ENCODE measurements at regions not wholly inside any gene's neighbourhood (a gene's known extent, or its start where the extent isn't known, plus 50 kb on each side); places are given as distances from the start of the nearest gene placed in this dataset.
A peak's percentile ranks its signal among the peaks of the same experiment; 100 is the strongest.
"Not testable (repeated sequence)": the region's sequence is repeated elsewhere in the genome, so short reads cannot be mapped to it uniquely, and the experiment has no call there.

- ATAC-seq, result no peak
- DNase-seq (ENCODE audit: low spot score), result no peak
- intact Hi-C loops (cut with DNase I), result no loop called here
Observed at GRCh38 chr3:15896500-15896899, 98.7 kb upstream of the ANKRD28 start.

- intact Hi-C loops (cut with DNase I), result no loop called here
- ATAC-seq (no peak), DNase-seq (ENCODE audit: low spot score) (no peak)
Observed at GRCh38 chr3:15899388-15899787, 101.6 kb upstream of the ANKRD28 start.

- DNase-seq (ENCODE audit: low spot score) (no peak), ATAC-seq (peak; percentile 97)
- intact Hi-C loops (cut with DNase I), result no loop called here
Observed at GRCh38 chr3:15903164-15903563, 105.4 kb upstream of the ANKRD28 start.

- ATAC-seq, result peak; percentile 65
- DNase-seq (ENCODE audit: low spot score), result no peak
- intact Hi-C loops (cut with DNase I), result no loop called here
Observed at GRCh38 chr3:15903759-15904720, 106.3 kb upstream of the ANKRD28 start.

GRCh38 chr3:15905041-15905440 is 107.3 kb upstream of the ANKRD28 start:
- DNase-seq (ENCODE audit: low spot score), result no peak
- intact Hi-C loops (cut with DNase I), result no loop called here
- no peak for ATAC-seq

- DNase-seq (ENCODE audit: low spot score); intact Hi-C loops (cut with DNase I); ATAC-seq: not testable (repeated sequence)
Observed at GRCh38 chr3:15907403-15907802, 109.6 kb upstream of the ANKRD28 start.

- ATAC-seq (no peak), DNase-seq (ENCODE audit: low spot score) (no peak)
- intact Hi-C loops (cut with DNase I), result no loop called here
Observed at GRCh38 chr3:15918988-15919387, 121.2 kb upstream of the ANKRD28 start.

GRCh38 chr3:15919971-15920370 is 122.2 kb upstream of the ANKRD28 start:
- DNase-seq (ENCODE audit: low spot score) (no peak), ATAC-seq (no peak)
- intact Hi-C loops (cut with DNase I), result no loop called here

- DNase-seq (ENCODE audit: low spot score) (no peak), ATAC-seq (no peak)
- intact Hi-C loops (cut with DNase I), result no loop called here
Observed at GRCh38 chr3:15923640-15924405, 126.0 kb upstream of the ANKRD28 start.

- intact Hi-C loops (cut with DNase I), result no loop called here
- no peak for ATAC-seq
- DNase-seq (ENCODE audit: low spot score), result no peak
Observed at GRCh38 chr3:15924914-15925313, 127.1 kb upstream of the ANKRD28 start.

GRCh38 chr3:15926871-15927270 is 129.1 kb upstream of the ANKRD28 start:
- intact Hi-C loops (cut with DNase I), result no loop called here
- ATAC-seq (no peak), DNase-seq (ENCODE audit: low spot score) (no peak)

- intact Hi-C loops (cut with DNase I), result no loop called here
- DNase-seq (ENCODE audit: low spot score), result no peak
- no peak for ATAC-seq
Observed at GRCh38 chr3:15927969-15928368, 130.2 kb upstream of the ANKRD28 start.

GRCh38 chr3:15929944-15930571 is 132.3 kb upstream of the ANKRD28 start:
- intact Hi-C loops (cut with DNase I), result no loop called here
- DNase-seq (ENCODE audit: low spot score), result no peak
- no peak for ATAC-seq

GRCh38 chr3:15932348-15933300 is 134.8 kb upstream of the ANKRD28 start:
- DNase-seq (ENCODE audit: low spot score) (no peak), ATAC-seq (no peak)
- intact Hi-C loops (cut with DNase I), result no loop called here

- no peak for ATAC-seq
Observed at GRCh38 chr3:15933439-15934139, 135.8 kb upstream of the ANKRD28 start.

GRCh38 chr3:15934389-15935195 is 136.8 kb upstream of the ANKRD28 start:
- no peak for DNase-seq (ENCODE audit: low spot score)
- intact Hi-C loops (cut with DNase I), result no loop called here

More at GRCh38 chr3:15933439-15934139, 135.8 kb upstream of the ANKRD28 start:
- intact Hi-C loops (cut with DNase I), result no loop called here
- no peak for DNase-seq (ENCODE audit: low spot score)

GRCh38 chr3:15936312-15936711 is 138.5 kb upstream of the ANKRD28 start:
- DNase-seq (ENCODE audit: low spot score) (no peak), ATAC-seq (peak; percentile 31)
- intact Hi-C loops (cut with DNase I), result no loop called here

More at GRCh38 chr3:15934389-15935195, 136.8 kb upstream of the ANKRD28 start:
- peak; percentile 86 for ATAC-seq

Data from sciatic nerve (tissue), 2 donors.